ENCODE measurements at regions not wholly inside any gene's neighbourhood (a gene's known extent, or its start where the extent isn't known, plus 50 kb on each side); places are given as distances from the start of the nearest gene placed in this dataset.
"Not testable (repeated sequence)": the region's sequence is repeated elsewhere in the genome, so short reads cannot be mapped to it uniquely, and the experiment has no call there.

GRCh38 chr1:199931666-199932377, 95.7 kb upstream of the NR5A2 start:
- Mint-ChIP-seq H3K4me3 (no peak overlapping the region), H3K27ac (no peak overlapping the region), H3K4me1 (peaks cover 8% of the 10 kb centered on the region), H3K9me3 (no peaks in the 10 kb centered on the region), H3K36me3 (no peaks in the 10 kb centered on the region)
- ATAC-seq: no peak
- no peak for DNase-seq (ENCODE audit: low spot score in 2 of 2)

DNA sequence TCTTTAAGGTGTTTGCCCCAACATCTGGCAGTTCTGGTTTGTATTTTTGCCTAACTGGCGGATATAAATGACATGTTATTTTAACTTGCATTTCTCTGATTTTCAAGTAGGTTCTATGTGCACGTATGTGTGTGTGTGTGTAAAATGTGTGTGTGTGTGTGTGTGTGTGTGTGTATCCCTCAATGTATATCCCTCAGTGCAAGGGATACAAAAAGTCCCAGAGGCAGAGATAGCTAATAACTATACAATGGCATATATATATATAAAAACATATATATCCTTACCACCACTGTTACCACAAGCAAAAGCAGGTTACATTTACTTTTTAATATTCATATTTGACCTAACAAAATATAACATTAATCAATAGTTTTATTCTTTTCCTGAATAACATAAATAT, 95.0 kb upstream of the NR5A2 start:
- Mint-ChIP-seq H3K27ac (no peak overlapping the region), H3K36me3 (no peaks in the 10 kb centered on the region), H3K4me3 (no peak overlapping the region)

DNA sequence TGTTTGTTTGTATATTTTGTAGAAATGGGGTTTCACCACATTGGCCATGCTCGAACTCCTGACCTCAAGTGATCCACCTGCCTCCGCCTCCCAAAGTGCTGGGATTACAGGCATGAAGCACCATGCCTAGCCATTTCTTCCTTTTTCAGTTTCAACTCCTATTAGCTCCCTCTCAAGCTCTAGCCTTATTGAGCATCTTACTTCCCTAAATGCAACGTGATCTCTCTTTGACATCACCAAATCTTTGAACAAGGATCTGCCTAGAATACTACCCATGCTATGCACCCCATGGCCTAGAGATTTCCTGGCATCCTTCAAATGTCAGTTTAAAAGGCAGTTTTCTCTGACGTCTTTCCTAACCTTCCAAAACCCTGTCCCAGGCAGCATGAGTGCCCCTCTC, 91.1 kb upstream of the NR5A2 start:
- Mint-ChIP-seq H3K9me3 (no peaks in the 10 kb centered on the region), H3K4me3 (no peak overlapping the region), H3K36me3 (no peaks in the 10 kb centered on the region), H3K27ac (no peak overlapping the region), H3K4me1 (peaks cover 16% of the 10 kb centered on the region)
- no peak for ATAC-seq
- no peak for DNase-seq (ENCODE audit: low spot score in 2 of 2)

More for the DNA sequence above, 95.0 kb upstream of the NR5A2 start:
- no peak for ATAC-seq
- H3K4me1 Mint-ChIP-seq: peaks cover 8% of the 10 kb centered on the region
- no peaks in the 10 kb centered on the region for H3K9me3 Mint-ChIP-seq
- no peak for DNase-seq (ENCODE audit: low spot score in 2 of 2)

- Mint-ChIP-seq H3K36me3 (peaks cover 7% of the 10 kb centered on the region), H3K9me3 (no peaks in the 10 kb centered on the region), H3K4me3 (no peak overlapping the region), H3K4me1 (peaks cover 19% of the 10 kb centered on the region), H3K27ac (no peak overlapping the region)
- DNase-seq (ENCODE audit: low spot score in 2 of 2) (no peak), ATAC-seq (no peak)
These were observed 90.3 kb upstream of the NR5A2 start for GRCh38 chr1:199937161-199937560.

GRCh38 chr1:199937661-199938060, 89.8 kb upstream of the NR5A2 start:
- H3K4me3 Mint-ChIP-seq: no peak overlapping the region
- H3K9me3 Mint-ChIP-seq: no peaks in the 10 kb centered on the region
- H3K4me1 Mint-ChIP-seq: peaks cover 16% of the 10 kb centered on the region
- DNase-seq (ENCODE audit: low spot score in 2 of 2): no peak
- peaks cover 9% of the 10 kb centered on the region for H3K36me3 Mint-ChIP-seq
- no peak for ATAC-seq
- no peak overlapping the region for H3K27ac Mint-ChIP-seq

- no peak overlapping the region for H3K4me3 Mint-ChIP-seq
- H3K9me3 Mint-ChIP-seq: no peaks in the 10 kb centered on the region
- no peak for ATAC-seq
- H3K4me1 Mint-ChIP-seq: peaks cover 16% of the 10 kb centered on the region
- H3K27ac Mint-ChIP-seq: no peak overlapping the region
- DNase-seq (ENCODE audit: low spot score in 2 of 2): no peak
- peaks cover 9% of the 10 kb centered on the region for H3K36me3 Mint-ChIP-seq
These were observed 82.5 kb upstream of the NR5A2 start for GRCh38 chr1:199944986-199945385.

DNA sequence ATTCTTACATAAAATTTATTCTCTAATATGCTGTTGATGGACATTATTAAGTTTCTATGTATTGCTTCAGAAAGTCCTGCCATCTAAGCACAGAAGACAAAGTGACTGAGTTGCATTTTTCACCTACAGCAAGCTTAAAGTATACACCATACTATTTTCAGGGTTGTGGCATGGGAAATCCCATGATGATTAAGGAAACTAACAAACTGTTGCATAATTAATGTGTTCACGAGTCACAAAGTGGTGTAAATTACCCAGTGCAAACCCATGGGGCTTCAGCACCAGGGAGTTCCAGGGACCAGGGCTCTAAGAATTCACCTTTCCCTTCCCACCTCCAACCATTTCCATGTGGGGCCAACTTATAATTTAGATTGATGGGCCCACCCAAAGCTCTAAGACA, 81.9 kb upstream of the NR5A2 start:
- Mint-ChIP-seq H3K36me3 (peaks cover 9% of the 10 kb centered on the region), H3K27ac (no peak overlapping the region), H3K4me3 (no peak overlapping the region), H3K4me1 (peaks cover 16% of the 10 kb centered on the region), H3K9me3 (no peaks in the 10 kb centered on the region)
- no peak for DNase-seq (ENCODE audit: low spot score in 2 of 2)
- ATAC-seq: no peak

- no peaks in the 10 kb centered on the region for H3K9me3 Mint-ChIP-seq
These were observed 81.0 kb upstream of the NR5A2 start for GRCh38 chr1:199946305-199947155.

DNA sequence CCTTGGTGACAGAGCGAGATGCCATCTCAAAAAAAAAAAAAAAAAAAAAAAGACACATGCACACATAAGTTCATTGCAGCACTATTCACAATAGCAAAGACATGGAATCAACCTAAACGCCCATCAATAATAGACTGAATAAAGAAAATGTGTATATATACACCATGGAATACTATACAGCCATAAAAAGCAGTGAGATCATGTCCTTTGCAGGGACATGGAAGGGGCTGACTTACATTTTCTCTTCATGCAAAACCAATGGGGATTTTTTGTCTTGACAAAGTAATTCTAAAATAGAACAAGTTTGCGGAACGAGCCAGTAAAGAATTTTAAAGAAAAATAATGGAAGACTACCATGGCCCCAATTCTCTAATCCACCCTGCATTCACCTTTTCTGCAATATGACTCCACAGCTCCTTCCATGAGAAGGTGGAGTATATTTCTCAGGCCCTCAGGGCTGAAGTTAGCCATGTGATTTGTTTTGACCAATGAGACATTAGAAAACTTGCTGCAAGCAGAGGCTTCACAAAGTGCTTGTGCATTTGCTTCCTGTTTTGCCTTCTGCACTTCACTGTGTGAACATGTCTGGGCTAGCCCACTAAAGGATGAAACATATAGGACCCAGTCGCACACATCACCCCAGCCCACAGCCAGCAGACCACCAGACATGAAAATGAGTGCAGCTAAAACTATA, 78.8 kb upstream of the NR5A2 start:
- ATAC-seq: peak; percentile 55
- DNase-seq (ENCODE audit: low spot score in 2 of 2): no peak
- Mint-ChIP-seq H3K9me3 (no peaks in the 10 kb centered on the region), H3K4me3 (no peak overlapping the region), H3K36me3 (no peaks in the 10 kb centered on the region), H3K4me1 (no peaks in the 10 kb centered on the region), H3K27ac (no peak overlapping the region)

More at GRCh38 chr1:199946305-199947155, 81.0 kb upstream of the NR5A2 start:
- Mint-ChIP-seq H3K4me3 (no peak overlapping the region), H3K4me1 (peaks cover 6% of the 10 kb centered on the region), H3K27ac (no peak overlapping the region), H3K36me3 (peaks cover 8% of the 10 kb centered on the region)
- no peak for DNase-seq (ENCODE audit: low spot score in 2 of 2)
- no peak for ATAC-seq

- H3K27ac Mint-ChIP-seq; H3K36me3 Mint-ChIP-seq; DNase-seq (ENCODE audit: low spot score in 2 of 2); ATAC-seq; H3K4me1 Mint-ChIP-seq; H3K4me3 Mint-ChIP-seq; H3K9me3 Mint-ChIP-seq: not testable (repeated sequence)
These were observed 76.5 kb upstream of the NR5A2 start for GRCh38 chr1:199951005-199951404.

DNA sequence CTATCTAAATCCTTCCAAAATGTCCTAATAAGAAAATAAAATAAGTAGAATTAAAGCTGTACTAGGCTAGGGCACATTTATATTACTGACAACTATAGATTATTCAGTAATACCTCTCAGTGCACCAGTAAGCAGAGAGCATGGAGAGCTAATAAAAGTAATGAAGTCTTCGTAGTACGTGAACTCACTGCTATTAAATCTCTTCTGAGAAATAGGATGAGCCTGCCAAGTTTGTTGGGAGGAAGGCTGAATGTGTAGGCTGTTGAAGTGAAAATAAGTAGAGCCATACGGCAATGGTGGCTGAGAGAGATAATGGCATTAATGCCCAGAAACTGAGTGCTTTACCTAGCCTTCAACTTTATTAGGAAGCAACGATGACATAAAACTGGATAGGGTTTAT, 73.9 kb upstream of the NR5A2 start:
- H3K9me3 Mint-ChIP-seq: no peaks in the 10 kb centered on the region
- no peak overlapping the region for H3K4me3 Mint-ChIP-seq
- H3K27ac Mint-ChIP-seq: no peak overlapping the region
- ATAC-seq: no peak
- no peaks in the 10 kb centered on the region for H3K36me3 Mint-ChIP-seq
- DNase-seq (ENCODE audit: low spot score in 2 of 2): no peak
- H3K4me1 Mint-ChIP-seq: no peaks in the 10 kb centered on the region

DNA sequence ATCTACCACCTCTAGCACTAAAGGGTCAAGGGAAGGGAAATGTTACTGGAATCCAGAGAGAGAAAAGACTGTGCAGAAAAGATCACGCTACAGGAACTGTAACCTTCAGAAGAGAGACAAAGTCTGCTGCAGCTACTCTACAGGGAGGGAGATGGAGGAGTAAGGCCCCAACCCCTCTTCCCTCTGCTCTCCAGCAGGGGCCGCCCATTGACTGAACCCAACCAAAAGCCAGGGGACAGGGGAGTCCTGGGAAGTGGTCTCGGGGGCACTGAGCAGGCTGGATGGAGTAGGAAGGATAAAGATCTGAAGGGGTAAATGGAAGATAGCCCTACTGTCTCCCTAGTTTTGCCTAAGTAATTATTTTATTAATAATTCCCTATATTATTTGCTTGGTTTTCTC, 72.8 kb upstream of the NR5A2 start:
- Mint-ChIP-seq H3K9me3 (no peaks in the 10 kb centered on the region), H3K27ac (no peak overlapping the region), H3K4me3 (no peak overlapping the region), H3K4me1 (no peaks in the 10 kb centered on the region), H3K36me3 (no peaks in the 10 kb centered on the region)
- ATAC-seq (no peak), DNase-seq (ENCODE audit: low spot score in 2 of 2) (no peak)

GRCh38 chr1:199955235-199955634, 72.3 kb upstream of the NR5A2 start:
- DNase-seq (ENCODE audit: low spot score in 2 of 2): no peak
- no peaks in the 10 kb centered on the region for H3K4me1 Mint-ChIP-seq

DNA sequence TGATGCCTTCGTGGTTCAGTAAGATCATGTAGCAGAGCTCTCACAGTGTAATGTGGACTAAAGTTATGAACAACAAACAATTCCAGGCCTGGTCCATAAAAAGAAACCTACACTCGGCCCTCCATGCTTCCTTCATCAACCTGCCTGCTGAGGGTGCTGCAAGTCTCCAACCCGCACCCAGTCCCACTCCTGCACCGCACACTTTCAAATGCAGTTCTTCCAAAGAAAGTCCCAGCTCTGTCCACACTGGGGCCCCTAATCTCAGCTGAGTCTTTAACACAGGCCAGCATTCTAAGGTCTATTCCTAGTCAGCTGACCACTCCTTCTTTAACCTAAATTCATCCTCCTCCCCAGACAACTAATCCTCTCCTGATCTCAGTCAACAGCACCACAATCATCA, 71.5 kb upstream of the NR5A2 start:
- H3K27ac Mint-ChIP-seq: no peak overlapping the region
- no peak for ATAC-seq
- no peaks in the 10 kb centered on the region for H3K36me3 Mint-ChIP-seq

More at GRCh38 chr1:199955235-199955634, 72.3 kb upstream of the NR5A2 start:
- Mint-ChIP-seq H3K27ac (no peak overlapping the region), H3K9me3 (no peaks in the 10 kb centered on the region), H3K36me3 (no peaks in the 10 kb centered on the region), H3K4me3 (no peak overlapping the region)
- no peak for ATAC-seq

GRCh38 chr1:199959033-199959774, 68.3 kb upstream of the NR5A2 start:
- H3K4me1 Mint-ChIP-seq: no peaks in the 10 kb centered on the region
- ATAC-seq: no peak
- no peak for DNase-seq (ENCODE audit: low spot score in 2 of 2)
- no peaks in the 10 kb centered on the region for H3K36me3 Mint-ChIP-seq
- H3K9me3 Mint-ChIP-seq: no peaks in the 10 kb centered on the region
- H3K27ac Mint-ChIP-seq: no peak overlapping the region
- H3K4me3 Mint-ChIP-seq: no peak overlapping the region

More for the DNA sequence above, 71.5 kb upstream of the NR5A2 start:
- Mint-ChIP-seq H3K4me3 (no peak overlapping the region), H3K9me3 (no peaks in the 10 kb centered on the region), H3K4me1 (no peaks in the 10 kb centered on the region)
- DNase-seq (ENCODE audit: low spot score in 2 of 2): no peak

Measured in stimulated activated effector memory CD8-positive, alpha-beta T cell treated with anti-CD3 and anti-CD28 coated beads, Interleukin-12 subunit alpha, Interleukin-12 subunit beta, amount 100 ng/mL, for 72 hours (primary cell).